Loucy (cell line): ENCODE measurements at regions not wholly inside any gene's neighbourhood (a gene's known extent, or its start where the extent isn't known, plus 50 kb on each side); places are given as distances from the start of the nearest gene placed in this dataset.

Experiments used
- H2AFZ ChIP-seq: fragments of 200-600 bp; sonication (generic); 2 replicates; pipeline ENCODE4 v1.6.0; 2016; ENCODE audit warnings: antibody characterized with exemption, mild to moderate bottlenecking, low read length, moderate library complexity
- H3F3A ChIP-seq: fragments of 200-600 bp; 2 replicates; pipeline ENCODE4 v1.6.0; 2016; ENCODE audit warnings: antibody characterized with exemption, low read depth, mild to moderate bottlenecking
- H3K27me3 ChIP-seq: fragments of 200-600 bp; sonication (generic); 2 replicates; pipeline ENCODE4 v1.6.1; 2014; ENCODE audit warnings: low read length, mild to moderate bottlenecking; ENCODE audit not compliant: insufficient read depth, poor library complexity, severe bottlenecking
- H3K36me3 ChIP-seq: fragments of 200-600 bp; sonication (generic); 2 replicates; pipeline ENCODE4 v1.6.1; 2016; ENCODE audit warnings: low read length; ENCODE audit not compliant: insufficient read depth
- H3K4me1 ChIP-seq: fragments of 200-600 bp; sonication (generic); 2 replicates; pipeline ENCODE4 v1.5.1; 2014; ENCODE audit warnings: low read length, mild to moderate bottlenecking; ENCODE audit not compliant: insufficient read depth, poor library complexity, severe bottlenecking
- H3K4me2 ChIP-seq: fragments of 200-600 bp; sonication (generic); 2 replicates; pipeline ENCODE4 v1.6.0; 2014; ENCODE audit warnings: antibody characterized with exemption, low read length, low read depth, mild to moderate bottlenecking; ENCODE audit not compliant: poor library complexity, severe bottlenecking
- H3K4me3 ChIP-seq: fragments of 200-600 bp; sonication (generic); 2 replicates; pipeline ENCODE4 v1.5.1; 2014; ENCODE audit warnings: low read length, mild to moderate bottlenecking, mixed read lengths; ENCODE audit not compliant: poor library complexity, severe bottlenecking
- H3K79me2 ChIP-seq: fragments of 200-600 bp; sonication (generic); 2 replicates; pipeline ENCODE4 v1.6.1; 2014; ENCODE audit warnings: low read length; ENCODE audit not compliant: insufficient read depth
- H3K9ac ChIP-seq: fragments of 200-600 bp; sonication (generic); 2 replicates; pipeline ENCODE4 v1.6.0; 2014; ENCODE audit warnings: mild to moderate bottlenecking, low read depth, low read length, moderate library complexity; ENCODE audit not compliant: poor library complexity, severe bottlenecking
- H3K9me2 ChIP-seq: fragments of 200-600 bp; sonication (generic); replicated peaks from 2 replicates; pipeline ENCODE4 v1.6.1; 2016; ENCODE audit warnings: low read depth, low read length, mixed read lengths
- H3K9me3 ChIP-seq: fragments of 200-600 bp; sonication (generic); 2 replicates; pipeline ENCODE4 v1.6.1; 2014; ENCODE audit warnings: mild to moderate bottlenecking, antibody characterized with exemption, low read length, low read depth; ENCODE audit not compliant: insufficient read depth
- H4K20me1 ChIP-seq: fragments of 200-600 bp; sonication (generic); 2 replicates; pipeline ENCODE4 v1.6.0; 2014; ENCODE audit warnings: antibody characterized with exemption, low read length, mild to moderate bottlenecking; ENCODE audit not compliant: insufficient read depth, poor library complexity, severe bottlenecking
- CTCF ChIP-seq: fragments of 200-600 bp; sonication (generic); conservative IDR thresholded peaks from 2 replicates; pipeline ENCODE4 v1.5.1; 2014; ENCODE audit warnings: mild to moderate bottlenecking, antibody characterized with exemption, low read length
- EZH2phosphoT487 ChIP-seq: fragments of 200-600 bp; IDR thresholded peaks from 2 replicates; pipeline ENCODE4 v1.6.1; 2018; ENCODE audit warnings: antibody characterized with exemption, mild to moderate bottlenecking, moderate library complexity, borderline replicate concordance

- no peaks in the 10 kb centered on the region for H4K20me1 ChIP-seq
- H3F3A ChIP-seq, result no peaks in the 10 kb centered on the region
- no peaks in the 10 kb centered on the region for H3K9me2 ChIP-seq
- H3K9ac ChIP-seq, result no peak overlapping the region
- no peaks in the 10 kb centered on the region for H3K36me3 ChIP-seq
- H3K4me1 ChIP-seq, result no peaks in the 10 kb centered on the region
- H3K27me3 ChIP-seq, result no peaks in the 10 kb centered on the region
- no peaks in the 10 kb centered on the region for H3K9me3 ChIP-seq
- H3K79me2 ChIP-seq, result no peaks in the 10 kb centered on the region
- H3K4me3 ChIP-seq, result no peak overlapping the region
- H2AFZ ChIP-seq, result no peak overlapping the region
- no peak overlapping the region for H3K4me2 ChIP-seq
- TF ChIP-seq EZH2phosphoT487 (no peak), CTCF (no peak)
These were observed 114.1 kb upstream of the PRMT8 start for GRCh38 chr12:3376779-3377455.

GRCh38 chr12:3378655-3379054 lies 112.3 kb upstream of the PRMT8 start:
- Histone ChIP-seq H3K4me2 (no peak overlapping the region), H3K9me2 (no peaks in the 10 kb centered on the region), H3K36me3 (no peaks in the 10 kb centered on the region), H3K27me3 (no peaks in the 10 kb centered on the region), H3F3A (no peaks in the 10 kb centered on the region), H3K9ac (no peak overlapping the region), H3K79me2 (no peaks in the 10 kb centered on the region), H4K20me1 (no peaks in the 10 kb centered on the region), H2AFZ (no peak overlapping the region), H3K4me3 (no peak overlapping the region), H3K9me3 (no peaks in the 10 kb centered on the region), H3K4me1 (no peaks in the 10 kb centered on the region)
- no peak for TF ChIP-seq EZH2phosphoT487
- TF ChIP-seq CTCF, result no peak

- H3K9ac ChIP-seq, result no peak overlapping the region
- no peak overlapping the region for H3K4me3 ChIP-seq
- no peak overlapping the region for H2AFZ ChIP-seq
- H4K20me1 ChIP-seq, result no peaks in the 10 kb centered on the region
- no peaks in the 10 kb centered on the region for H3K9me2 ChIP-seq
- H3K79me2 ChIP-seq, result no peaks in the 10 kb centered on the region
- no peaks in the 10 kb centered on the region for H3K27me3 ChIP-seq
- H3K4me1 ChIP-seq, result no peaks in the 10 kb centered on the region
- H3F3A ChIP-seq, result no peaks in the 10 kb centered on the region
- no peak for TF ChIP-seq CTCF
- TF ChIP-seq EZH2phosphoT487, result no peak
- H3K36me3 ChIP-seq, result no peaks in the 10 kb centered on the region
- no peaks in the 10 kb centered on the region for H3K9me3 ChIP-seq
- no peak overlapping the region for H3K4me2 ChIP-seq
These were observed 111.9 kb upstream of the PRMT8 start for GRCh38 chr12:3379079-3379478.
